Loucy (cell line): ENCODE measurements at regions not wholly inside any gene's neighbourhood (a gene's known extent, or its start where the extent isn't known, plus 50 kb on each side); places are given as distances from the start of the nearest gene placed in this dataset.

Source experiments
- EZH2phosphoT487 ChIP-seq: fragments of 200-600 bp; IDR thresholded peaks from 2 replicates; pipeline ENCODE4 v1.6.1; 2018; ENCODE audit warnings: antibody characterized with exemption, mild to moderate bottlenecking, moderate library complexity, borderline replicate concordance
- TF ChIP-seq, protein P1 (sequence below): fragments of 200-600 bp; sonication (generic); conservative IDR thresholded peaks from 2 replicates; pipeline ENCODE4 v1.5.1; 2014; ENCODE audit warnings: mild to moderate bottlenecking, antibody characterized with exemption, low read length

DNA sequence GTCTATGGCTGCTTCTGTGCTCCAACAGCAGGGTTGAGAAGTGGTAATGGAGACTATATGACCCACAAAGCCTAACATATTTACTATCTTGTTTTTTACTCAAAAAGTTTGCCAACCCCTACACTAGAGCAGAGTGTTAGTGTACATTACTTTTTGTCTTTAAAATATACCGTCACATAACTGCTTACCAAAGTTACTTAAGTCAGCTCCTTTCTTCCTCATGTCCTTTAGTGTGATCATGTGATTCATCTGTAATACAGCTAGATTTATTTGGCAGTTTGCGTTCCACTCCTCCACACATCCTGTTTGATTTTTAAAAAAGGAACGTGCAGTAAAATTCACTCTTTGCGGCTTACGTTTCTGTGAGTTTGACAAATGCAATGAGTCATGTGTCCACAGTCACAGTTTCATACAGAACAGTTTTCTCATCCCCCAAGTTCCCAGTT lies 162.4 kb upstream of the GPRIN3 start:
- TF ChIP-seq, protein P1, sequence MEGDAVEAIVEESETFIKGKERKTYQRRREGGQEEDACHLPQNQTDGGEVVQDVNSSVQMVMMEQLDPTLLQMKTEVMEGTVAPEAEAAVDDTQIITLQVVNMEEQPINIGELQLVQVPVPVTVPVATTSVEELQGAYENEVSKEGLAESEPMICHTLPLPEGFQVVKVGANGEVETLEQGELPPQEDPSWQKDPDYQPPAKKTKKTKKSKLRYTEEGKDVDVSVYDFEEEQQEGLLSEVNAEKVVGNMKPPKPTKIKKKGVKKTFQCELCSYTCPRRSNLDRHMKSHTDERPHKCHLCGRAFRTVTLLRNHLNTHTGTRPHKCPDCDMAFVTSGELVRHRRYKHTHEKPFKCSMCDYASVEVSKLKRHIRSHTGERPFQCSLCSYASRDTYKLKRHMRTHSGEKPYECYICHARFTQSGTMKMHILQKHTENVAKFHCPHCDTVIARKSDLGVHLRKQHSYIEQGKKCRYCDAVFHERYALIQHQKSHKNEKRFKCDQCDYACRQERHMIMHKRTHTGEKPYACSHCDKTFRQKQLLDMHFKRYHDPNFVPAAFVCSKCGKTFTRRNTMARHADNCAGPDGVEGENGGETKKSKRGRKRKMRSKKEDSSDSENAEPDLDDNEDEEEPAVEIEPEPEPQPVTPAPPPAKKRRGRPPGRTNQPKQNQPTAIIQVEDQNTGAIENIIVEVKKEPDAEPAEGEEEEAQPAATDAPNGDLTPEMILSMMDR: no peak
- TF ChIP-seq EZH2phosphoT487: no peak
